Pancreas (tissue), 10 donors: ENCODE measurements at regions not wholly inside any gene's neighbourhood (a gene's known extent, or its start where the extent isn't known, plus 50 kb on each side); places are given as distances from the start of the nearest gene placed in this dataset.

ENCODE experiments used
- ATAC-seq, 4 donors: fragments of 200-7000 bp; cut with Tn5 transposase; one replicate each; pipeline versions ENCODE4 v1.8.0 to v1.9.1; 2020; ENCODE audit warnings: mild to moderate bottlenecking in 4 of 4, moderate library complexity in 4 of 4
- DNase-seq, 6 donors: peaks; one replicate each; pipeline ENCODE4 v3.0.0-alpha.2; 2020
- FAIRE-seq: peaks from 2 replicates; lab custom pipeline; 2012; peaks lifted over from hg19 to GRCh38; lab: Jason Lieb, UNC
- H3K27ac ChIP-seq, 4 donors: fragments of 200-600 bp; sonication (generic); 1 replicate in 3 of 4; 2 replicates in 1 of 4; pipeline versions ENCODE4 v1.5.0 to v1.8.0; 2020
- H3K27me3 ChIP-seq, 4 donors: fragments of 200-600 bp; one replicate each; pipeline ENCODE4 v1.8.0; 2021
- H3K36me3 ChIP-seq, 3 donors: fragments of 200-600 bp; sonication (generic) in 1 of 3; one replicate each; pipeline versions ENCODE4 v1.5.0 to v1.8.0; 2020 to 2021
- H3K4me1 ChIP-seq, 3 donors: fragments of 200-600 bp; one replicate each; pipeline ENCODE4 v1.8.0; 2021
- H3K4me3 ChIP-seq, 4 donors: fragments of 200-600 bp; sonication (generic) in 2 of 4; one replicate each; pipeline versions ENCODE4 v1.5.0 to v1.8.0; 2020 to 2021
- H3K9me3 ChIP-seq, 4 donors: fragments of 200-600 bp; one replicate each; pipeline ENCODE4 v1.8.0; 2021
- WGBS, 2 donors: extraction: QIAGEN DNeasy Blood & Tissue Kit; methylation state at CpG; one replicate each; pipeline ENCODE4 v1.1.7; 2013; 5-methylcytosine and 5-hydroxymethylcytosine counted together
- intact Hi-C, 3 donors: fragments of 100-400 bp; cut with DNase I; formaldehyde crosslinking; loops; one replicate each; pipeline versions ENCODE4 v1.11.1 to v1.14.2; 2022
- TF ChIP-seq, protein P1 (sequence below), 4 donors: fragments of 200-600 bp; sonication (generic) in 3 of 4; IDR thresholded peaks; one replicate each; pipeline versions ENCODE4 v1.5.0 to v1.8.0; 2021; ENCODE audit warnings: antibody characterized with exemption in 4 of 4
- donor health status: healthy with polysubstance abuse.
- donor health status: DM: no; HTN: no; CAD: no; lungs with moderate emphysema.
- donor health status: DM: no; HTN: no; CAD: no.
- donor health status: control.
- donor health status: control.
- donor health status: Bipolar disorder and iron deficiency.
- donor health status: DM: yes; HTN: yes; CAD: no.
- donor health status: DM: no; HTN: no; CAD: no.
- donor health status: DM: no; HTN: no; CAD: no.
- donor health status: DM: yes; HTN: yes; CAD: no.

DNA sequence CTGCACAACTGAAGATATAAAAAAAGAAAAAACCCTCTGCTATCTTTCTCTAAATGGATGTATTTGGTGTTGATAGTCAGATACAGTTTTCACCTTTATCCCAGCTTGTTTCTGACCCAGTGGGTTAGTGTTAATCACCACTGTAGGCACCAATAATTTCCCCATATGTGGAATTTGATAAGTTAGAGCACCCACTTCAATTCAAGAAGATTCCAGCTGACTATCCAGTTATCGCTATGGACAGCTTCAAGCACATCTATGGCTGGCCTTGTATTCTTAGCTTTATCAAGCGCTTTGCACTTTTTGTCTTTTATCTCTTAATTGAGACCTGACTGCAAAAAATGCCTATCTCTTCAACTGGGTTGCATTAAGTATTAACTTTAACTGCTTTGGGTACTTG is 200.4 kb downstream of the NR4A2 start:
- H3K4me3 ChIP-seq: no peak overlapping the region
- FAIRE-seq: no peak
- no peak for ATAC-seq
- no peaks in the 10 kb centered on the region for H3K27me3 ChIP-seq
- H3K4me1 ChIP-seq: no peaks in the 10 kb centered on the region
- no peak overlapping the region for H3K27ac ChIP-seq
- no peak for DNase-seq
- no peaks in the 10 kb centered on the region for H3K9me3 ChIP-seq
- intact Hi-C loops: no loop called here
- H3K36me3 ChIP-seq: no peaks in the 10 kb centered on the region
- WGBS, 2 donors: 92 to 93% methylated on average over 2 of the region's 2 CpGs
- TF ChIP-seq, protein P1, sequence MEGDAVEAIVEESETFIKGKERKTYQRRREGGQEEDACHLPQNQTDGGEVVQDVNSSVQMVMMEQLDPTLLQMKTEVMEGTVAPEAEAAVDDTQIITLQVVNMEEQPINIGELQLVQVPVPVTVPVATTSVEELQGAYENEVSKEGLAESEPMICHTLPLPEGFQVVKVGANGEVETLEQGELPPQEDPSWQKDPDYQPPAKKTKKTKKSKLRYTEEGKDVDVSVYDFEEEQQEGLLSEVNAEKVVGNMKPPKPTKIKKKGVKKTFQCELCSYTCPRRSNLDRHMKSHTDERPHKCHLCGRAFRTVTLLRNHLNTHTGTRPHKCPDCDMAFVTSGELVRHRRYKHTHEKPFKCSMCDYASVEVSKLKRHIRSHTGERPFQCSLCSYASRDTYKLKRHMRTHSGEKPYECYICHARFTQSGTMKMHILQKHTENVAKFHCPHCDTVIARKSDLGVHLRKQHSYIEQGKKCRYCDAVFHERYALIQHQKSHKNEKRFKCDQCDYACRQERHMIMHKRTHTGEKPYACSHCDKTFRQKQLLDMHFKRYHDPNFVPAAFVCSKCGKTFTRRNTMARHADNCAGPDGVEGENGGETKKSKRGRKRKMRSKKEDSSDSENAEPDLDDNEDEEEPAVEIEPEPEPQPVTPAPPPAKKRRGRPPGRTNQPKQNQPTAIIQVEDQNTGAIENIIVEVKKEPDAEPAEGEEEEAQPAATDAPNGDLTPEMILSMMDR (IDR thresholded peaks at IDR 0.05): no peak

DNA sequence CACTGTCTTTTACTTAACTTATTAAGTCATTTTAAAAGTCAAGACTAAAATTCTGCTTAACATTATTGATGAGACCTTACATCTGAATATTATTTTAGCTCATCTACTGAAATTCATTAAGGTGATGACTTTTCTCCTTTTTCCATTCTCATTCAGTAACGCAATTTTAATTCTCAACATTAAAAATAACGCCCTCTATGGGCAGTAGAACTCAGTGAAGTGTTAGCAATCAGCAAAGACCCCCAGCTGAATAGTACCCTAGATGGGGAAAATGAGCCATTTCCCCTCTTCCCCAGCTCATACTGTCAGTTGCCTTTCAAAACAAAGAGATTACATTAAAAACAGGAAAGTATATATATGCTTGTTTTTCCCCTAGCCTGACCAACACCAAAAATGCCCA is 203.3 kb downstream of the NR4A2 start:
- FAIRE-seq: no peak

GRCh38 chr2:156125018-156125417 is 207.5 kb downstream of the NR4A2 start:
- TF ChIP-seq, protein P1 (IDR thresholded peaks at IDR 0.05): no peak
- no peak for ATAC-seq

More for the DNA sequence above, 203.3 kb downstream of the NR4A2 start:
- 62 to 64% methylated on average over 2 of the region's 2 CpGs for WGBS, 2 donors
- intact Hi-C loops: no loop called here
- DNase-seq: no peak
- Histone ChIP-seq H3K36me3 (no peaks in the 10 kb centered on the region), H3K27me3 (no peaks in the 10 kb centered on the region), H3K9me3 (no peaks in the 10 kb centered on the region), H3K27ac (no peak overlapping the region), H3K4me1 (no peaks in the 10 kb centered on the region), H3K4me3 (no peak overlapping the region)
- TF ChIP-seq, protein P1 (IDR thresholded peaks at IDR 0.05): no peak
- no peak for ATAC-seq

DNA sequence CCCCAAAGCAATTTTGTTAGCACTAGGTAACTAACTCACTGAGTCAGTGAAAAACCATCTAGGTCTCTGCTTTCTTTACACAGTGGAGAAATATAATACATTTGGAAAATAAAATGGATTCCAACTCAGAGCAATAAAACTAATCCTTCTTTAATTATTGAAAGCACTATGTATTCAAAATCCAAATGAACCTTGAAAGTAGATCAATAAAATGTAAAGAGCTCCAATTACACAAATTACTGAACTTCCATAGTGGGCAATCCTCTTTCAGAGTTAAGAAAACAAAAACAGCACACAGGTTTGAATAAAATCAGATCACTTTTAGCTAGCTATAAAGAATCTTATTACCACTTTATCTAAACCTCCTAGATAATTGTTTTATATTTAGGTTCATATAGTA is 208.1 kb downstream of the NR4A2 start:
- TF ChIP-seq, protein P1 (IDR thresholded peaks at IDR 0.05): no peak
- H3K4me1 ChIP-seq: no peaks in the 10 kb centered on the region
- ATAC-seq (no peak), DNase-seq (no peak), FAIRE-seq (no peak)
- no peaks in the 10 kb centered on the region for H3K36me3 ChIP-seq
- intact Hi-C loops: no loop called here
- H3K27ac ChIP-seq: no peak overlapping the region
- no peak overlapping the region for H3K4me3 ChIP-seq
- H3K27me3 ChIP-seq: no peaks in the 10 kb centered on the region
- no peaks in the 10 kb centered on the region for H3K9me3 ChIP-seq

More at GRCh38 chr2:156125018-156125417, 207.5 kb downstream of the NR4A2 start:
- Histone ChIP-seq H3K4me1 (no peaks in the 10 kb centered on the region), H3K4me3 (no peak overlapping the region), H3K36me3 (no peaks in the 10 kb centered on the region), H3K27me3 (no peaks in the 10 kb centered on the region), H3K9me3 (no peaks in the 10 kb centered on the region), H3K27ac (no peak overlapping the region)
- DNase-seq (no peak), FAIRE-seq (no peak)
- intact Hi-C loops: no loop called here
- 76 to 82% methylated on average over 7 of the region's 7 CpGs for WGBS, 2 donors

DNA sequence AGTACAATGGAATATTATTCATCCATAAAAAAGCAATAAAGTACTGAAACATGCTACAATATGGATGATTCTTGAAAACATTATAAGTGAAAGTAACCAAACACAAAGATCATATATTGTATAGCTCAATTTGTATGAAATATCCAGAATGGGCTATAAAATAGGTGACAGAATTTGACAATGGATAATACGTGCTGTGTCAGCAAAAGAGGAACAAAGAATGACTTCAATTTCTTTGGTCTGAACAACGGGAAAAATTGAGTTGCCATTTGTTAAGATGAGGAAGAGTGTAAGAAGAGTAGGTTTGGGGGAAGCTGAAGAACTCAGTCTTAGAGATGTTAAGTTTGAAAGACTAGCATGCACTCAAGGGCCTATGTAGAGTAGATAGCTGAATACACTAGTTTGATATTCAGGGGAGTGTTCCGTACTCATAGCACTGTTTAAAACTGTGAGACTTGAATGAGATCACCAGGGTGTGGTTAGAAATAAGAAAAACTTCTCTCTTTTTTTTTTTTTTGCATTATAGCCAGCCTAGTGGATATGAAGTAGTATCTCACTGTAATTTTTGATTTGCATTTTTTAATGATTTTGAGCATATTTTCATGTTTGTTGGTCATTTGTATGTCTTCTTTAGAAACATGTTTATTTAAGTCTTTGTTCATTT is 213.6 kb downstream of the NR4A2 start:
- no peak for DNase-seq
- TF ChIP-seq, protein P1 (IDR thresholded peaks at IDR 0.05): no peak
- no peak for ATAC-seq
- H3K27me3 ChIP-seq: no peaks in the 10 kb centered on the region
- intact Hi-C loops: no loop called here
- no peak overlapping the region for H3K4me3 ChIP-seq
- no peaks in the 10 kb centered on the region for H3K4me1 ChIP-seq
- WGBS, 2 donors: 89 to 95% methylated on average over 3 of the region's 3 CpGs
- no peak for FAIRE-seq
- H3K9me3 ChIP-seq: no peaks in the 10 kb centered on the region
- no peaks in the 10 kb centered on the region for H3K36me3 ChIP-seq
- no peak overlapping the region for H3K27ac ChIP-seq
